HL-60 (cell line): ENCODE measurements at regions not wholly inside any gene's neighbourhood (a gene's known extent, or its start where the extent isn't known, plus 50 kb on each side); places are given as distances from the start of the nearest gene placed in this dataset.

Experiments
- DNase-seq, 2 experiments: peaks; one replicate each; pipeline ENCODE4 v3.0.0-alpha.2; 2010 to 2020; ENCODE audit warnings: low read depth in 1 of 2, low spot score in 1 of 2
- H3K27ac ChIP-seq: fragments of 250-450 bp; sonication (Bioruptor Pico); replicated peaks from 2 replicates; pipeline ENCODE4 v1.5.1; 2020; ENCODE audit warnings: mild to moderate bottlenecking, moderate library complexity
- H3K27me3 ChIP-seq: fragments of 250-450 bp; sonication (Bioruptor Pico); 2 replicates; pipeline ENCODE4 v1.5.1; 2021; ENCODE audit warnings: mild to moderate bottlenecking, moderate library complexity; ENCODE audit not compliant: insufficient read depth, poor library complexity, severe bottlenecking
- H3K4me3 ChIP-seq: replicated peaks from 2 replicates; pipeline ENCODE4 v1.5.1; 2011; ENCODE audit warnings: mild to moderate bottlenecking, control low read depth, low read length; ENCODE audit not compliant: insufficient read depth
- GABPA ChIP-seq: IDR thresholded peaks from 2 replicates; pipeline ENCODE4 v1.6.1; 2012; ENCODE audit warnings: low read depth
- POLR2AphosphoS5 ChIP-seq: IDR thresholded peaks from 2 replicates; pipeline ENCODE4 v1.6.1; 2012; ENCODE audit warnings: low read depth
- SPI1 ChIP-seq: IDR thresholded peaks from 2 replicates; pipeline ENCODE4 v1.6.1; 2012; ENCODE audit warnings: low read depth, mild to moderate bottlenecking, borderline replicate concordance
- TF ChIP-seq, protein P1 (sequence below): IDR thresholded peaks from one replicate; pipeline ENCODE4 v1.5.1; 2011; ENCODE audit warnings: low read length, control low read depth, inconsistent platforms; ENCODE audit not compliant: insufficient read depth
- TF ChIP-seq, protein P2 (sequence below): IDR thresholded peaks from 2 replicates; pipeline ENCODE4 v1.6.1; 2012; ENCODE audit warnings: low read depth; ENCODE audit not compliant: insufficient replicate concordance

- TF ChIP-seq POLR2AphosphoS5 (no peak), GABPA (no peak), SPI1 (no peak)
- TF ChIP-seq, protein P1, sequence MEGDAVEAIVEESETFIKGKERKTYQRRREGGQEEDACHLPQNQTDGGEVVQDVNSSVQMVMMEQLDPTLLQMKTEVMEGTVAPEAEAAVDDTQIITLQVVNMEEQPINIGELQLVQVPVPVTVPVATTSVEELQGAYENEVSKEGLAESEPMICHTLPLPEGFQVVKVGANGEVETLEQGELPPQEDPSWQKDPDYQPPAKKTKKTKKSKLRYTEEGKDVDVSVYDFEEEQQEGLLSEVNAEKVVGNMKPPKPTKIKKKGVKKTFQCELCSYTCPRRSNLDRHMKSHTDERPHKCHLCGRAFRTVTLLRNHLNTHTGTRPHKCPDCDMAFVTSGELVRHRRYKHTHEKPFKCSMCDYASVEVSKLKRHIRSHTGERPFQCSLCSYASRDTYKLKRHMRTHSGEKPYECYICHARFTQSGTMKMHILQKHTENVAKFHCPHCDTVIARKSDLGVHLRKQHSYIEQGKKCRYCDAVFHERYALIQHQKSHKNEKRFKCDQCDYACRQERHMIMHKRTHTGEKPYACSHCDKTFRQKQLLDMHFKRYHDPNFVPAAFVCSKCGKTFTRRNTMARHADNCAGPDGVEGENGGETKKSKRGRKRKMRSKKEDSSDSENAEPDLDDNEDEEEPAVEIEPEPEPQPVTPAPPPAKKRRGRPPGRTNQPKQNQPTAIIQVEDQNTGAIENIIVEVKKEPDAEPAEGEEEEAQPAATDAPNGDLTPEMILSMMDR = no peak
- TF ChIP-seq, protein P2, sequence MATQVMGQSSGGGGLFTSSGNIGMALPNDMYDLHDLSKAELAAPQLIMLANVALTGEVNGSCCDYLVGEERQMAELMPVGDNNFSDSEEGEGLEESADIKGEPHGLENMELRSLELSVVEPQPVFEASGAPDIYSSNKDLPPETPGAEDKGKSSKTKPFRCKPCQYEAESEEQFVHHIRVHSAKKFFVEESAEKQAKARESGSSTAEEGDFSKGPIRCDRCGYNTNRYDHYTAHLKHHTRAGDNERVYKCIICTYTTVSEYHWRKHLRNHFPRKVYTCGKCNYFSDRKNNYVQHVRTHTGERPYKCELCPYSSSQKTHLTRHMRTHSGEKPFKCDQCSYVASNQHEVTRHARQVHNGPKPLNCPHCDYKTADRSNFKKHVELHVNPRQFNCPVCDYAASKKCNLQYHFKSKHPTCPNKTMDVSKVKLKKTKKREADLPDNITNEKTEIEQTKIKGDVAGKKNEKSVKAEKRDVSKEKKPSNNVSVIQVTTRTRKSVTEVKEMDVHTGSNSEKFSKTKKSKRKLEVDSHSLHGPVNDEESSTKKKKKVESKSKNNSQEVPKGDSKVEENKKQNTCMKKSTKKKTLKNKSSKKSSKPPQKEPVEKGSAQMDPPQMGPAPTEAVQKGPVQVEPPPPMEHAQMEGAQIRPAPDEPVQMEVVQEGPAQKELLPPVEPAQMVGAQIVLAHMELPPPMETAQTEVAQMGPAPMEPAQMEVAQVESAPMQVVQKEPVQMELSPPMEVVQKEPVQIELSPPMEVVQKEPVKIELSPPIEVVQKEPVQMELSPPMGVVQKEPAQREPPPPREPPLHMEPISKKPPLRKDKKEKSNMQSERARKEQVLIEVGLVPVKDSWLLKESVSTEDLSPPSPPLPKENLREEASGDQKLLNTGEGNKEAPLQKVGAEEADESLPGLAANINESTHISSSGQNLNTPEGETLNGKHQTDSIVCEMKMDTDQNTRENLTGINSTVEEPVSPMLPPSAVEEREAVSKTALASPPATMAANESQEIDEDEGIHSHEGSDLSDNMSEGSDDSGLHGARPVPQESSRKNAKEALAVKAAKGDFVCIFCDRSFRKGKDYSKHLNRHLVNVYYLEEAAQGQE = no peak
- Histone ChIP-seq H3K27me3 (no peaks in the 10 kb centered on the region), H3K27ac (no peak overlapping the region), H3K4me3 (no peak overlapping the region)
- no peak for DNase-seq
Observed at GRCh38 chr5:164341056-164341619, 835.7 kb downstream of the MAT2B start.

DNA sequence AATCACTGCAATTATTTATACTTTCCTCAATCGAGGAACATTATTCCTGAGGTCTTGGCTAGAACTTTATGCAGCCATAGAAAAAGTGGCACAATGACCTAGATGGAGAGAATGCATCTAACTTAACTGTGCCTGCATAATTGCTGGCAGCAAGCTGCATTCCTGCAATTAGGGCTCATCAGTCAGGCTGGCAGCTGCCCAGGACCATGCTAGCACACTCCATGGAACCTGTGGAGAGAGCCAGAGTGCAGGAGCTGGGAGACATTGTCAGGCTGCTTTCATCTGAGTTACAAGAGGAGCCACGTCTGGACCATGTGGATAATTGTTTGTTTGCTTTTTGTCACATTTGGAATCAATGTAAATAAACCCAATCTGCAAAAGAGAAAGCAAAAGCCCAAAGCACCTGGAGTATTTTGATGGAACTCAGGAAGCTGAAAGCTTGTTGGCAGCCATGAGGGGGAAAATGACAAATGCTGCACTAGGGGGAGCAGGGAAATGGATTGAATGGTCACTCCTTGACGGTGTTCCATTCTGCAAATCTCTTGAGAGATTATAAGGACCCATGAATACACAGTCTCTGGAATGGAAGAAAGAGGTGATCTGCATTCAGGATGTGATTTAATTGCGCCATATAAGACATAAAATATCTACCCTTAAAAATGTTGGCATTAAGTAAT, 839.9 kb downstream of the MAT2B start:
- no peak overlapping the region for H3K27ac ChIP-seq
- no peak for DNase-seq

GRCh38 chr5:164345853-164346252, 840.4 kb downstream of the MAT2B start:
- DNase-seq = no peak

More for the DNA sequence above, 839.9 kb downstream of the MAT2B start:
- H3K4me3 ChIP-seq = no peak overlapping the region
- no peaks in the 10 kb centered on the region for H3K27me3 ChIP-seq
- no peak for TF ChIP-seq SPI1
- TF ChIP-seq, protein P1 = no peak
- no peak for TF ChIP-seq GABPA
- TF ChIP-seq POLR2AphosphoS5 = no peak
- TF ChIP-seq, protein P2 = no peak

More at GRCh38 chr5:164345853-164346252, 840.4 kb downstream of the MAT2B start:
- H3K4me3 ChIP-seq = no peak overlapping the region
- TF ChIP-seq, protein P1 = no peak
- TF ChIP-seq, protein P2 = no peak
- TF ChIP-seq GABPA (no peak), SPI1 (no peak), POLR2AphosphoS5 (no peak)
- no peaks in the 10 kb centered on the region for H3K27me3 ChIP-seq
- no peak overlapping the region for H3K27ac ChIP-seq
